ENCODE measurements at regions not wholly inside any gene's neighbourhood (a gene's known extent, or its start where the extent isn't known, plus 50 kb on each side); places are given as distances from the start of the nearest gene placed in this dataset.

DNA sequence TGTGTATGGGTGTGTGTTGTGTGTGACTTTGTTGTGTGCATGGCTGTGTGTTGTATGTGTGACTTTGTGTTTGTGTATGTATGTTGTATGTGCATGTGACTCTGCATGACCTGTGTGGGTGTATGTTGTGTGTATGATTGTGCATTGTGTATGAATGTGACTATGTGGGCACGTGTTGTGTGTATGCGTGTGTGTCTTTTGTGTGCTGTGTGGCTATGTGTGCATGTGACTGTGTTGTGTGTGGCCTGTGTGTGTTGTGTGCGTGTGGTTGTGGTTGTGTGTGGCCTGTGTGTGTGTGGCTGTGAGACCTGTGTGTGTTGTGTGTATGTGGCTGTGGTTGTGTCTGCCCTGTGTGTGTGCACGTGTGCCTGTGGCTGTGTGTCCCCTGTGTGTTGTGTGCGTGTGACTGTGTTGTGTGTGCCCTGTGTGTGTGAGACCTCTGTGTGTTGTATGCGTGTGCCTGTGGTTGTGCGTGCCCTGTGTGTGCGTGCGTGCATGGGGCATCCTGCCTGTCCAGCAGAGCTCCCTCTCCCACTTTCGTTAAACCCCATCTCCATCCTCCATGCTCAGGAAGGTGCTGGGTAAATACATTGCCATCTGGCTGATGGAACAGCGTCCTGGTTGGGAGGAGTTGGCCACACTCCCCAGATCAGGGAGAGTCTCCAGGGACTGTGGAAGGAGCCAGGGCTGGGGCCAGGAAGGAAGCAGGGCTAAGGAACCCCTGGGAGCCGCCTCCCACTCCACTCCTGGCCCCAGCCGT lies 90.1 kb upstream of the GSE1 start:
- Histone ChIP-seq H3K4me1 (peaks cover 20 to 39% (median 29%) of the 10 kb centered on the region in 4 donors), H3K36me3 (no peaks in the 10 kb centered on the region), H3K27me3 (no peaks in the 10 kb centered on the region), H3K4me3 (no peak overlapping the region), H3K9me3 (no peaks in the 10 kb centered on the region), H3K27ac (peak overlapping the region; percentile 42 to 62 (median 52))
- DNase-seq, result peak; percentile 46
- intact Hi-C loops (cut with DNase I; ENCODE audit: low total_unique reads), result no loop called here
- TF ChIP-seq CTCF (IDR thresholded peaks at IDR 0.05) (no peak), POLR2AphosphoS5 (IDR thresholded peaks at IDR 0.05) (no peak)
- in situ Hi-C loops (cut with MboI; ENCODE audit: low pct_ligation_motif_present in 1 of 4, low pct_unique_long_range_greater_than_20kb in 1 of 4, low sequenced_read_pairs in 3 of 4), result no loop called here
- WGBS, 2 donors (ENCODE audit: low coverage in 1 of 2), result 54% methylated on average over 13 of the region's 13 CpGs; no CpG with 5 or more reads in 1 of the 2 donors

DNA sequence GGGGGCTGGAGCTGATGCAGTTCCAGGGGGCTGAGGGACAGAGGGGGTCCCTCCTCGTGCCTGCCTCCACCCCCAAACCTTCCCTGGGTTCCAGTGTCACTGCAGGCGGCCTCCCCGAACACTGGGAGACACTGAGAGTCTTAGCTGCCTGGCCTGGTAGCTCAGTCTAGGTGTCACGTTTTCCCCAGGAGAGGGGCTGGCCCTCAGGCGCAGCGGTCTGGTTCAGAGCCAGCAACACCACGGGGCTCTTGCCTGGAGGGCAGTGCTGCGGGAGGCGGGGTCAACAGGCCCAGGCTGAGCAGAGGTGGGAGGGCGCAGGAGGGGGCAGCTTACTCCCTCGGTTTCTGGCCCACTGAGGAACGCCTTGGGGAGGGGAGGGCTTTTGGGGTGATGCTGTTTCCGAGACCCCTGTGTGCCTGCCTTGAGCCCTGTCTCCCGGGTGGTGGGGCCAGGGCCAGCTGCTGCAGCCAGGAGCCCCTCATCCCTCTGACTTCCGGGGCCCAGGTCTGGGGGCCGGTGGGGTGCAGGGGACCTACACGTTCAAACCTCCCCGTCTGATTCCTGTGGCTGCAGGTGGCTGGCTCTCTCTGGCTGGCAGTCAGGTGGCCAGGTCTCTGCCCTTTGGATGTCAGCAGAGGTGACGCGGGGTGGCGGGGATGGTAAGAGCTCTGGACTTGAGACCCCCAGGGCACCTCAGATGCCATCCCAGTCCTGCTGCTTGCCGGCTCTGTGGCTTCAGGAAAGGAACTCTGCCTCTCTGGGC lies 89.3 kb upstream of the GSE1 start:
- TF ChIP-seq EP300 (IDR thresholded peaks at IDR 0.05; ENCODE audit: low read depth), result no peak
- TF ChIP-seq POLR2AphosphoS5 (IDR thresholded peaks at IDR 0.05), result no peak
- TF ChIP-seq CTCF (IDR thresholded peaks at IDR 0.05), result no peak
- no peak for TF ChIP-seq POLR2A (IDR thresholded peaks at IDR 0.05)
- peak overlapping the region; percentile 42 to 62 (median 52) for H3K27ac ChIP-seq
- intact Hi-C loops (cut with DNase I; ENCODE audit: low total_unique reads) (no loop called here), in situ Hi-C loops (cut with MboI; ENCODE audit: low pct_ligation_motif_present in 1 of 4, low pct_unique_long_range_greater_than_20kb in 1 of 4, low sequenced_read_pairs in 3 of 4) (no loop called here)
- DNase-seq, result no peak
- no peaks in the 10 kb centered on the region for H3K36me3 ChIP-seq
- H3K27me3 ChIP-seq, result no peaks in the 10 kb centered on the region
- no peak overlapping the region for H3K4me3 ChIP-seq
- no peaks in the 10 kb centered on the region for H3K9me3 ChIP-seq
- H3K4me1 ChIP-seq, result peaks cover 20 to 39% (median 29%) of the 10 kb centered on the region in 4 donors
- 53% methylated on average over 22 of the region's 22 CpGs; no CpG with 5 or more reads in 1 of the 2 donors for WGBS, 2 donors (ENCODE audit: low coverage in 1 of 2)

DNA sequence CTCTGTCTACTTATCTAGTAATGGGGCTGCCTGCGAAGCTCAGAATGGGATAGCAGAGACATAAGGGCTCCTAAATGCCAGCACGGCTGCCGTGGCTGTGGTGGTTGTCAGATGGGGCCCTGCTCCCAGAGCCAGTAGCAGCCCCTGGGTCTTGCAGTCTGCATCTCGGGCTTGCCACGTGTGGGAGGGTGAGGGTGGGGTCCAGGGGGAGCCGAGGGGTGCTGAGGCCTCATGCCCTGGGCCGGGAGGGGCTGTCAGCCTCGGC lies 88.8 kb upstream of the GSE1 start:
- Histone ChIP-seq H3K36me3 (no peaks in the 10 kb centered on the region), H3K27ac (peak overlapping the region in 1 of 4 donors; percentile 62), H3K4me3 (no peak overlapping the region), H3K27me3 (no peaks in the 10 kb centered on the region), H3K4me1 (peaks cover 20 to 39% (median 29%) of the 10 kb centered on the region in 4 donors), H3K9me3 (no peaks in the 10 kb centered on the region)
- no peak for DNase-seq
- 46% methylated on average over 7 of the region's 8 CpGs; no CpG with 5 or more reads in 1 of the 2 donors for WGBS, 2 donors (ENCODE audit: low coverage in 1 of 2)
- TF ChIP-seq POLR2A (IDR thresholded peaks at IDR 0.05) (no peak), CTCF (IDR thresholded peaks at IDR 0.05) (no peak), POLR2AphosphoS5 (IDR thresholded peaks at IDR 0.05) (no peak), EP300 (IDR thresholded peaks at IDR 0.05; ENCODE audit: low read depth) (no peak)
- in situ Hi-C loops (cut with MboI; ENCODE audit: low pct_ligation_motif_present in 1 of 4, low pct_unique_long_range_greater_than_20kb in 1 of 4, low sequenced_read_pairs in 3 of 4), result no loop called here
- intact Hi-C loops (cut with DNase I; ENCODE audit: low total_unique reads), result no loop called here

DNA sequence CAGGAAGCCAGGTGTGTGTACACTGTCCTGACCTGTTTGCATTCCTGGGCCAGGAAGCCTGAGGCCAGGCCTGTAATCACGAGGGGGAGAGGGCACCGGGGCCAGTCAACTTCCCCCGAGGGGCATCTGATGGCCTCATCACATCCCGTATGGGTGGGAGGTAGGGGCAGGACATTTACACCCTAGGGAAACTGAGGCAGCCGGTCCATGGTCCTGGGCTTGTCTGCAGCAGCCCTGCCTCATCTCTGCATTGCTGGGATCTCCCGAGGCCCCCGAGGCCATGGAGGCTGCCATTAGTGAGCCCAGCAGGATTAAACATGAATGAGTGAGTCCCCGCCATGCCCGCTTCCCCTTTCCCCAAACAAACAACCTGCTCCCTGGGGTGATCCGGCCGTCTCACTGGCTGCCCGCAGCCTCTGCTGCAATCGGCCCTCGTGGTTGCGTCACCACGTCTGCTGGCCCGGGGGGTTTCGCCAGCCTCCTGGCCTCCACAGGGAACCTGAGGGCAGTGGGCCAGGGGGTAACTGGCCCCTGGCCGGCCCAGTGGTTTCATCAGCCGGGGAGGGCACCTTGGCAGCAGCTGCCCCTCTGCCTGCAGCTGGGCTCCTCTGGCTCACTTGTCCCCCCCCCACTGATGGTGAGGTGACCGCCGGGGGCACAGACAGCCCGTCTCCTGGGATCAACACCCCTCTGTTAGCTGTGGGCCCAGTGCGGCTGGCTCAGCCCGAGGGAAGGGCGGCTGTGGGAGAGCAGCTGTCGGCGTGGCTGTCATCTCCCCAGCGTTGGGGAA lies 88.3 kb upstream of the GSE1 start:
- H3K27me3 ChIP-seq, result no peaks in the 10 kb centered on the region
- no peaks in the 10 kb centered on the region for H3K9me3 ChIP-seq
- no peak overlapping the region for H3K4me3 ChIP-seq
- intact Hi-C loops (cut with DNase I; ENCODE audit: low total_unique reads), result no loop called here
- TF ChIP-seq POLR2A (IDR thresholded peaks at IDR 0.05), result no peak
- in situ Hi-C loops (cut with MboI; ENCODE audit: low pct_ligation_motif_present in 1 of 4, low pct_unique_long_range_greater_than_20kb in 1 of 4, low sequenced_read_pairs in 3 of 4), result no loop called here
- WGBS, 2 donors (ENCODE audit: low coverage in 1 of 2), result 81% methylated on average over 24 of the region's 29 CpGs; no CpG with 5 or more reads in 1 of the 2 donors
- no peak overlapping the region for H3K27ac ChIP-seq
- H3K4me1 ChIP-seq, result peaks cover 20 to 39% (median 29%) of the 10 kb centered on the region in 4 donors
- DNase-seq, result no peak
- no peaks in the 10 kb centered on the region for H3K36me3 ChIP-seq
